HG03139 (cell line): ENCODE measurements at regions not wholly inside any gene's neighbourhood (a gene's known extent, or its start where the extent isn't known, plus 50 kb on each side); places are given as distances from the start of the nearest gene placed in this dataset.

Experiments used
- ATAC-seq: cut with Tn5 transposase; IDR thresholded peaks from one replicate; pipeline ENCODE4 v1.9.1; 2021; ENCODE audit not compliant: unreplicated experiment

GRCh38 chr22:48445113-48445827, 1382.4 kb downstream of the BRD1 start:
- no peak for ATAC-seq

- ATAC-seq = no peak
These were observed 1383.2 kb downstream of the BRD1 start for GRCh38 chr22:48444320-48445112.

GRCh38 chr22:48443680-48444079, 1384.0 kb downstream of the BRD1 start:
- no peak for ATAC-seq

DNA sequence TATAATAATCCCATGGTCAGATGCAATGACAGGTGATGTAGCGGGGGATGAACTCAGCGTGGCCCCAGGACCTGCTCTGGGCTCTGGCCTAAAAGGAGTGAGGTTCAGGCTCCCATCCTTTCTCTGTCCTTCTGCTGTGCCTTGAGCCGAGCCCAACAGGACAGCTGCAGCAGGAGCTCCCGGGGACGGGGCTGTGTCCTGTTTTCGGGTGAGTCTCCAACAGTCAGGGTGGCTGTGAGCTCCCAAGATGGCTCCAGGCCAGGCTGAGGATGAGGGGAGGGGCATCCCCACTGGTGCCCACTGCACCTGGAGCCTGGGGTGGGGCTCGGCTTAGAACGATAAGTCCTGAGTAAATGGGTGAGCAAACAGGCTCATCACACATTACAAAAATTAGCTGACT, 1385.0 kb downstream of the BRD1 start:
- ATAC-seq = no peak

DNA sequence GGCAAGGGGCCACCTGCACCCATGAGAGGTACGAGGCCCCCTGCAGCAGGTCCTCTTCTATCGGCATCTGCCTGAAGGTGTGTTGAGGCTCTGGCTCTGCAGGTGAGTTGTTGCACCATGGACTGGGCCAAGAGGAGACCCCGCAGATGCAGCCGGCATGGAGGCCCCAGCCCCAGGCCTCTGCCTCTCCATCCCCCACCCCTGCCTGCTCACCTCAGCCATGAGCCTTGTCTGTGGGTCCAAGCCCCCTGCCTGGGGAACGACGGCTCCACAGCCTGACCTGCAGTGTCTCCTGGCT, 1386.2 kb downstream of the BRD1 start:
- ATAC-seq = no peak

DNA sequence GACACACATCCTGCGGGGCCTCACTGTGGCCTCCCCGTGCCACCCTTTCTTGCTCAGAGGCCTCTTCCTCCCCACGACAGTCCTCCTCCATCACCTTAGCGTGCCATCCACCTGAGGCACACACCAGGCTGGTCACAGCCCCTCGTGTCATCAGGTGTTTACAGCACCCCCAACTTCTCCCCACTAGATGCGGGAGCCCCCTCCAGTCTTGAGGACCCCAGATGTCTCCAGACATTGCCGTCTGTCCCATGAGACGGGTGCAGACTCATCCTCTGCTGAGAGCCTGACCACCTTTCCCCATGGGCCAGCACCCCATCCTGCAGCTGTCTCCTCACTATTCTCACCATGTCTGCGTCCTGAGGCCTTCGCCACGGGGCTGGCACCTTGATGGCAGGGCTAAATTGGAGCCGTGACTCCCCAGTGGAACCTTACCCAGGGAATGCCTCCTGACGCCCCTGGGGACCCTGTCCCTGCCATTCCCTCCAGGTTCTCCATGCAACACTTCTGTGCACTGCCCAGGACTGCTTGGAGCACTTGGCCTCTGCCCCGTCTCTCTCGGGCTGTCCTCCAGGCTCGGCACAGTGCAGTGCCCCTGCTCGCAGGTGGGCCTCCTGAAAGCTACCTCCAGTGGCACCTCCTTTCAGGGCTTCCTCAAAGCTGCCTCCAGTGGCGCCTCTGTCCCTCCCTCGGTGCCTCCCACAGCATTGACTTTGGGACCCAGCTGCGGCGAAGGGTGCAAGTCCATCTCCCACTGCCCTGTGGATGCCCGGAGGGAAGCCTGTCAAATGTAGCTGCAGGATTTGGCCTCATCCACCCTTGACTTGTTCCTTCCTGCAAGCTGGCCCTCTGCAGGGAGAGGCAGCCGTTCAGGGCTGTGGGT, 1386.8 kb downstream of the BRD1 start:
- ATAC-seq = no peak

DNA sequence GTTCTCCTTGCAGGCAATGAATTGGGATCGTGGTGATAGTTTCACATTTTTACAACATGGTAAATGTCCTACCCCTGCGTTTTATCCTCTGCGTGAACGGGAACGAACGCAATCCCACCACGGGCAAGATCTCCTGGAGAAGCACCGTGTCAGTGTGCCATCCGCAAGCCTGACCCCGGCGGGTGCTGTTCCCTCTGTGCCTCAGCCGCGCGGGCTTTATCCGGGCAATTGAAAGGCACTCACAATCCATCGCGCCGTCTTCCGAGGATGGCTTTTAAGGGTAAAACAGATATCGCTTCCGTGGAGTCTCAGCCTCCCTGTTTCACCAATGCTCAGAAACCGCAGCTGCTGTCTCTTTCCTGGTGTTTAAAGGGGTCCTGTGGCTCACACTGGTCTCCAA, 1387.5 kb downstream of the BRD1 start:
- no peak for ATAC-seq

DNA sequence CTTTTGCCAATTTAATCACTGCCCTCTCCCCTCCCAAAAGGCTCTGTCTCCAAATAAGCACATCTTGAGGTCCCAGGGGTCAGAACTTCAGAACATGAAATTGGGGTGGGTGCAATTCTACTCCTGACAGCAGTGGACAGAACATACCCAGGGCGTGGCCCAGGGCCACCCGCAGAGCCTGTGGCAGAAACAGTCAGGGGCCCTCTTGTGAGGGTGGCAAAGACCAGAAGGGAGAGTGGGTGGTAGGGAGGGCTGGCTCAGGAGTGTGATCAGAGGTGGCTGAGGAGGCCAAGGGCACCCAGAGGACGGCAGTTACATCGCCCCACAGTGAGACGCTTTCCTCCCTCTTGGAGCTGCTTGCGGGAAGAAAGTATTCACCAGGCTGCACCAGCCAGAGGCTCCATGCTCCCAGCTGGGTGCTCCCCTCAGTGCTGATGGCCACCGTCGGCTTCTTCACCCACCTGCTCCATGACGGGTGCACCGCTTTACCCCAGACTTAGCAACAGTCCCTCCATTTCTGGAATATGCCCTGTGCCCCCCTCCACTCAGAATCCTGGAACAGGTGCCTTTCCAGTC, 1388.0 kb downstream of the BRD1 start:
- no peak for ATAC-seq

DNA sequence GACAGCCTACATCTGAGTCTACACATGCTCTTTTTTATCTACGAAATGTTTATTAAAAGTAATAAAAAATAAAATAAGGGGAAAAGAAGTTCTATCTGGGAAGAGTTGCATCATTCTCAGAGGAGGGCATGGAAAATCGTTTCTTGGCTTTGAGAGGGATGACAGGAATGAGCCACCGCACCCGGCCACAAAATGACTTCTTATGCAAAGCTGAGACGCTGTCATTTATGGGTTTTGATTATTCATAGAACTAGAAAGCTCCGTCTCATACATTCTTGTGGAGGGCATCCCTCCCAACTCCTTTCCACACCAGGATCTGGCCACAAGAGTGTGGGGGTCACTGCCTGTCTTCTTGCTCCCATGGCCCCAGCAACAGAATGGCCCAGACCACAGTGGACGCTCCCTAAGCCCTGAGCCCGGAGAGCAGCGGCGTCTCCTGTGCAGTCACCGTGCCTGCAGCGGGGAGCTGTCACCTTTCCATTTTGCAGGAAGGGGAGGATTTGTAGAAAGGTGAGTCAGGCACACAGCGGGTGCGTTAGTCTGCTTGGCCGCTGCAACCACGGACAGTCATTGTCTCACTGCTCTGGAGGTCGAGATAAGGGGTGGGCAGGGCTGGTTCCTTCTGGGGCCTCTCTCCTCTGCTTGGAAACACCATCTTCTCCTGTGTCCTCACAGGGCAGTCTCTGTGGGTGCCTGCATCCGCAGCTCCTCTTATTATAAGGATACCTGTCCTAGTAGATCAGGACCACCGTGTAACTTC, 1388.7 kb downstream of the BRD1 start:
- no peak for ATAC-seq

DNA sequence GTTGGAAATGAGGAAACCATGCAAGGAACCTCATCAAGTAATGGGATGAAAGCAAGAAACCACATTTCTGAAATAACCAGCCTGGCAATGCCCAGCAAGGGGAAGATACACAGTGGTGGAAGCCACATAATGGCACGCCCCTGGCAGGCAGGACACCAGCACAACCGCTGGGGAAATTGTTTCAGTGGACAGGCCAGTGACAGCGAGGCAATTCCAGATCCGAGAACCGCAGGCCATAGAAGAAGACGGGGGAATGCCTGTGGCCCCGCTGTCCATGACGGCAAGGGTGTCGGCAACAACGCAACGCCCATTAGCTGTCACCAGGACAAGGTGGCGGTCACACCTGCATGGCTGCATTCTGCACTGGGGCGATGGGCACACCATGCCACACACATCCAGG, 1389.6 kb downstream of the BRD1 start:
- ATAC-seq = no peak

DNA sequence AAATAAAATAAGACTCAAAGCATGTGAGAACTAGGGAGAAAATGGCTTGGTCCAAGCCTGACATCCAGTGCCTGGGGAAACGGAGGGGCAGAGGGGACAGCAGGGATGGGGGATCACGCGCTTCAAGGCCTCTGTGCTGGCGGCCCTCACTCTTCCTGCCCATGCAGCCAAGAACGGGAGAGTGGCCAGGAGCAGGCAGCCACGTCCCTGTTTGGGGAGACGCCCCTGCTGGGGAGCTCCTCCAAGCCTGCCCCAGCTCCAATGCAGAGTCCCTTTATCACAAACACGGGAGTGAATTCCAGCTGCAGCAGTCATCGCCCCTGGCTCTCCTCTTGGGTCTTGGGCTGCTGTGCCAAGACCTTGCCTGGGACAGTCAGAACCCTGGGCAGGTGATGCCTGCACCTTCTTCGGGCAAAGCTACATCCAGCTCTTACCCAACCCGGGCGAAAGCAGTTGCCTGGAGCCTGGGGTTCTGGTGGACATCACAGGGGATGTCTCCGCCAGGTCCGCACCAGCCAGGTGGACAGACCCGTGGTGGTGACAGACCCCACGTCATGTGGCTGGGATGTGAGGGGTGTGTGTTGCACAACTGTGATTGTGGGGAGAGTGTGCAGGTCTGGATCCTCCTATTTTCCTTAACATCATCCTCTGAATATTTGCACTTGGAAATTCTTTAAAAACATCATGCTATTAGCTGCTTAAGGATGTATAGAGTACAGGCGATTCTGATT, 1391.3 kb downstream of the BRD1 start:
- no peak for ATAC-seq

DNA sequence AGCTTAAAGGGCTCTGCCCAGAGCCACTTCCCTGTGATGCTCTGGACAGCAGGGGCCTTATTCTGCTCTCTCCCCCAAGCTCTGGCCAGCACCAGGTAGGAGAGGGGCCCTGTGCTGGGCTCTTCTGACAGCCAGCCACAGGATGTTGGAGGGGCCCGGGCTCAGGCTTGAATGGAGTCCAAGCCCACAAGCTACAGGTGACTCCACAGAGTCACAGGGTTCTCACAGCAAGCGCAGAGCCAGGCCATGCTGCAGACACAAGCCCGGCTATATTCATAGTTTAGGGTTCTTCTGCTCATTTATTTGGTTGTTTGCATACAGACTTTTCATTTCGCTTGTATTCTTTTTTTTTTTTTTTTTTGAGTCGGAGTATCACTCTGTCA, 1392.8 kb downstream of the BRD1 start:
- no peak for ATAC-seq

GRCh38 chr22:48434156-48434867, 1393.4 kb downstream of the BRD1 start:
- ATAC-seq = no peak

DNA sequence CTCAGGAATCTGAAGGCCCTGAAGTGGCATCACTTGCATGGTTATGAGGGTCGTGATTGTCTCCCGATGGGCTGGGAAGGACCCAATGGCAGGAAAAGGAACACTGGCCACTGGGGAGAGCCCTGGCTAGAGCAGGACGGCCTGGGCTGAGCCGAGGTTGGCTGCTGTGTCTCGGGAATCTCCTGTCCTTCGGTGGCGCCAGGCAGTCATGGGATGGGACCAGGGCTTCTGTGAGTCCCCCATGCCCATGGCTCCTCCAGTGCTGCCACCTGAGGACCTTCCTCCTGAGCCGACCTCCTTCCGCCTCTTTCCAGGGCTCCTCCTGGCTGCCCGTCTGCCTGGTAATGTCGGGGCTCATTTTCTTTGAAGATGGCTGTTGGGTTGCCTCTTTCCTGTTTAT, 1394.0 kb downstream of the BRD1 start:
- no peak for ATAC-seq

GRCh38 chr22:48432781-48433518, 1394.7 kb downstream of the BRD1 start:
- no peak for ATAC-seq

GRCh38 chr22:48431536-48432315, 1395.9 kb downstream of the BRD1 start:
- no peak for ATAC-seq

- no peak for ATAC-seq
These were observed 1396.7 kb downstream of the BRD1 start for GRCh38 chr22:48431014-48431413.

GRCh38 chr22:48429446-48430020, 1398.1 kb downstream of the BRD1 start:
- no peak for ATAC-seq
